Neural progenitor cell (in vitro differentiated cells): ENCODE measurements at regions not wholly inside any gene's neighbourhood (a gene's known extent, or its start where the extent isn't known, plus 50 kb on each side); places are given as distances from the start of the nearest gene placed in this dataset.

Experiments used
- DNase-seq: peaks from one replicate; pipeline ENCODE4 v3.0.0-alpha.2; 2016; ENCODE audit warnings: low spot score
- H2AFZ ChIP-seq: fragments of 200-600 bp; sonication (generic); replicated peaks from 2 replicates; pipeline ENCODE4 v1.6.1; 2016; ENCODE audit warnings: antibody characterized with exemption
- H3F3A ChIP-seq: fragments of 200-600 bp; sonication (generic); 2 replicates; pipeline ENCODE4 v1.6.1; 2016; ENCODE audit warnings: antibody characterized with exemption, low read depth
- H3K27ac ChIP-seq: fragments of 200-600 bp; sonication (generic); 2 replicates; pipeline ENCODE4 v1.5.1; 2016; ENCODE audit warnings: mild to moderate bottlenecking
- H3K27me3 ChIP-seq: fragments of 200-600 bp; sonication (generic); 2 replicates; pipeline ENCODE4 v1.6.1; 2016; ENCODE audit warnings: mild to moderate bottlenecking, moderate library complexity
- H3K36me3 ChIP-seq: fragments of 200-600 bp; sonication (generic); 2 replicates; pipeline ENCODE4 v1.5.1; 2016
- H3K4me1 ChIP-seq: fragments of 200-600 bp; sonication (generic); 2 replicates; pipeline ENCODE4 v1.6.1; 2016; ENCODE audit warnings: mixed run types
- H3K4me2 ChIP-seq: fragments of 200-600 bp; sonication (generic); 2 replicates; pipeline ENCODE4 v1.6.1; 2016
- H3K4me3 ChIP-seq: fragments of 200-600 bp; sonication (generic); 2 replicates; pipeline ENCODE4 v1.5.1; 2016
- H3K79me2 ChIP-seq: fragments of 200-600 bp; sonication (generic); 2 replicates; pipeline ENCODE4 v1.6.1; 2016; ENCODE audit warnings: low read depth
- H3K9ac ChIP-seq: fragments of 200-600 bp; sonication (generic); 2 replicates; pipeline ENCODE4 v1.6.1; 2016
- H3K9me3 ChIP-seq: fragments of 200-600 bp; sonication (generic); 2 replicates; pipeline ENCODE4 v1.5.1; 2016; ENCODE audit warnings: low read depth
- H4K20me1 ChIP-seq: fragments of 200-600 bp; sonication (generic); 2 replicates; pipeline ENCODE4 v1.6.1; 2016; ENCODE audit warnings: low read depth
- H3K27ac Mint-ChIP-seq: 3 replicates; pipeline ENCODE4 v1.8.0; 2021; ENCODE audit warnings: mixed read lengths
- H3K27me3 Mint-ChIP-seq: 2 replicates; pipeline ENCODE4 v1.8.0; 2022; ENCODE audit warnings: low read depth, mild to moderate bottlenecking, inconsistent platforms, moderate library complexity, mixed read lengths; ENCODE audit not compliant: insufficient read depth
- H3K36me3 Mint-ChIP-seq: 3 replicates; pipeline ENCODE4 v1.8.0; 2021; ENCODE audit warnings: mixed read lengths
- H3K4me1 Mint-ChIP-seq: 3 replicates; pipeline ENCODE4 v1.8.0; 2021; ENCODE audit warnings: mixed read lengths
- H3K4me3 Mint-ChIP-seq: 3 replicates; pipeline ENCODE4 v1.8.0; 2021; ENCODE audit warnings: mild to moderate bottlenecking, moderate library complexity, mixed read lengths
- H3K9me3 Mint-ChIP-seq: 3 replicates; pipeline ENCODE4 v1.8.0; 2020; ENCODE audit warnings: mixed read lengths
- CTCF ChIP-seq: fragments of 200-600 bp; sonication (generic); IDR thresholded peaks from 2 replicates; pipeline ENCODE4 v1.5.1; 2017; ENCODE audit warnings: antibody characterized with exemption, mild to moderate bottlenecking
- EZH2 ChIP-seq: fragments of 200-600 bp; sonication (generic); IDR thresholded peaks from 2 replicates; pipeline ENCODE4 v1.6.1; 2017; ENCODE audit warnings: antibody characterized with exemption, mild to moderate bottlenecking, moderate library complexity
- EZH2phosphoT487 ChIP-seq: fragments of 200-600 bp; sonication (generic); IDR thresholded peaks from 2 replicates; pipeline ENCODE4 v1.6.1; 2017; ENCODE audit warnings: antibody characterized with exemption

DNA sequence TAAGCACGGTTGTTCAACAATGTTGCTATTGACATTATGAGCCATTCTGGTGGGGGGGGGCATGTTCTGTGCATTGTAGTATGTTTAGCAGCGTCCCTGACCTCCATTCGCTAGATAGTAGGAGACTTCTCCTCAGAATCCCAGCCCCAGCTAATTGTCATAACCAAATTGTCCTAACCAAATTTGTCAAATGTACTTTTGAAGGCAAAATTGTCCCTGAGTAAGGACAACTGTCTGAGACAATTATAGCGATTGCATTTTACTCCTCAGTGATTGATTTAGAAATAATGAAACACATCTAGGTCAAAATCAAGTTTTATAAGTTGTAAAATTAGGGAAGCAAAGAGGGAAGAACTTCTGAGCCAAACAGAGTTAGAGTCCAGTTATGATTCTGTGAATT lies 541.8 kb upstream of the CHORDC1 start:
- Mint-ChIP-seq H3K36me3 (no peaks in the 10 kb centered on the region), H3K9me3 (no peaks in the 10 kb centered on the region), H3K27me3 (no peaks in the 10 kb centered on the region), H3K4me3 (no peak overlapping the region), H3K27ac (no peak overlapping the region), H3K4me1 (no peaks in the 10 kb centered on the region)
- no peaks in the 10 kb centered on the region for H3K9me3 ChIP-seq
- H3F3A ChIP-seq: no peaks in the 10 kb centered on the region
- TF ChIP-seq EZH2: no peak
- TF ChIP-seq EZH2phosphoT487: no peak
- no peak for TF ChIP-seq CTCF
- no peak overlapping the region for H2AFZ ChIP-seq
- H3K27me3 ChIP-seq: no peaks in the 10 kb centered on the region
- H3K27ac ChIP-seq: no peak overlapping the region
- H3K4me3 ChIP-seq: no peak overlapping the region
- H3K9ac ChIP-seq: no peak overlapping the region
- H4K20me1 ChIP-seq: no peaks in the 10 kb centered on the region
- no peak for DNase-seq
- H3K79me2 ChIP-seq: no peaks in the 10 kb centered on the region
- no peaks in the 10 kb centered on the region for H3K36me3 ChIP-seq
- H3K4me2 ChIP-seq: no peak overlapping the region
- no peaks in the 10 kb centered on the region for H3K4me1 ChIP-seq

- Histone ChIP-seq H3K27ac (no peak overlapping the region), H3K4me2 (no peak overlapping the region), H3F3A (no peaks in the 10 kb centered on the region), H3K79me2 (no peaks in the 10 kb centered on the region), H2AFZ (no peak overlapping the region), H3K4me3 (no peak overlapping the region), H3K27me3 (no peaks in the 10 kb centered on the region), H3K9ac (no peak overlapping the region), H3K4me1 (no peaks in the 10 kb centered on the region), H4K20me1 (no peaks in the 10 kb centered on the region), H3K9me3 (no peaks in the 10 kb centered on the region), H3K36me3 (no peaks in the 10 kb centered on the region)
- Mint-ChIP-seq H3K27ac (no peak overlapping the region), H3K4me1 (no peaks in the 10 kb centered on the region), H3K9me3 (no peaks in the 10 kb centered on the region), H3K36me3 (no peaks in the 10 kb centered on the region), H3K27me3 (no peaks in the 10 kb centered on the region), H3K4me3 (no peak overlapping the region)
- TF ChIP-seq CTCF: no peak
- no peak for DNase-seq
These were observed 535.1 kb upstream of the CHORDC1 start for GRCh38 chr11:90757849-90758494.

- H3K36me3 Mint-ChIP-seq: no peaks in the 10 kb centered on the region
- no peaks in the 10 kb centered on the region for H3K27me3 Mint-ChIP-seq
- Histone ChIP-seq H2AFZ (no peak overlapping the region), H3K4me1 (no peaks in the 10 kb centered on the region), H3K4me2 (no peak overlapping the region), H3K4me3 (no peak overlapping the region), H3K27ac (no peak overlapping the region), H3K9ac (no peak overlapping the region), H3K9me3 (no peaks in the 10 kb centered on the region), H3K79me2 (no peaks in the 10 kb centered on the region), H3F3A (no peaks in the 10 kb centered on the region), H3K27me3 (no peaks in the 10 kb centered on the region), H4K20me1 (no peaks in the 10 kb centered on the region), H3K36me3 (no peaks in the 10 kb centered on the region)
- no peaks in the 10 kb centered on the region for H3K9me3 Mint-ChIP-seq
- no peak overlapping the region for H3K27ac Mint-ChIP-seq
- TF ChIP-seq EZH2 (no peak), CTCF (no peak), EZH2phosphoT487 (no peak)
- H3K4me1 Mint-ChIP-seq: no peaks in the 10 kb centered on the region
- H3K4me3 Mint-ChIP-seq: no peak overlapping the region
- DNase-seq: no peak
These were observed 533.8 kb upstream of the CHORDC1 start for GRCh38 chr11:90756617-90757016.
